Mesendoderm (in vitro differentiated cells): ENCODE measurements at regions not wholly inside any gene's neighbourhood (a gene's known extent, or its start where the extent isn't known, plus 50 kb on each side); places are given as distances from the start of the nearest gene placed in this dataset.

Source experiments
- DNase-seq: peaks from one replicate; pipeline ENCODE4 v3.0.0; 2013
- H2AK5ac ChIP-seq: 2 replicates; pipeline ENCODE4 v1.6.1; 2013; ENCODE audit warnings: low read length, inconsistent platforms
- H2BK120ac ChIP-seq: 2 replicates; pipeline ENCODE4 v1.6.1; 2013; ENCODE audit warnings: low read depth, mild to moderate bottlenecking, low read length, moderate library complexity, mixed read lengths
- H2BK15ac ChIP-seq: replicated peaks from 2 replicates; pipeline ENCODE4 v1.6.1; 2013; ENCODE audit warnings: low read depth, mild to moderate bottlenecking, moderate library complexity
- H2BK5ac ChIP-seq: 2 replicates; pipeline ENCODE4 v1.6.1; 2013; ENCODE audit warnings: low read length, inconsistent platforms
- H3K18ac ChIP-seq: 2 replicates; pipeline ENCODE4 v1.6.1; 2013; ENCODE audit warnings: mild to moderate bottlenecking, low read length, mixed read lengths
- H3K23ac ChIP-seq: one replicate; pipeline ENCODE4 v1.6.1; 2013; ENCODE audit warnings: low read length
- H3K27ac ChIP-seq: 2 replicates; pipeline ENCODE4 v1.5.1; 2013; ENCODE audit warnings: low read depth, mild to moderate bottlenecking, inconsistent platforms, low read length, moderate library complexity
- H3K27me3 ChIP-seq: 2 replicates; pipeline ENCODE4 v1.6.1; 2013; ENCODE audit warnings: low read length, control low read depth, mild to moderate bottlenecking, inconsistent platforms; ENCODE audit not compliant: insufficient read depth, poor library complexity
- H3K36me3 ChIP-seq: 2 replicates; pipeline ENCODE4 v1.6.1; 2013; ENCODE audit warnings: low read length, inconsistent platforms; ENCODE audit not compliant: control insufficient read depth, insufficient read depth
- H3K4ac ChIP-seq: one replicate; pipeline ENCODE4 v1.6.1; 2013; ENCODE audit warnings: low read depth, mild to moderate bottlenecking, low read length, moderate library complexity
- H3K4me1 ChIP-seq: 2 replicates; pipeline ENCODE4 v1.6.1; 2013; ENCODE audit warnings: low read depth, low read length, inconsistent platforms; ENCODE audit not compliant: control insufficient read depth
- H3K4me2 ChIP-seq: 2 replicates; pipeline ENCODE4 v1.6.1; 2013; ENCODE audit warnings: low read length
- H3K4me3 ChIP-seq: 2 replicates; pipeline ENCODE4 v1.5.1; 2013; ENCODE audit warnings: mild to moderate bottlenecking, low read length
- H3K56ac ChIP-seq: one replicate; pipeline ENCODE4 v1.6.1; 2013; ENCODE audit warnings: low read length
- H3K79me1 ChIP-seq: 2 replicates; pipeline ENCODE4 v1.6.1; 2013; ENCODE audit warnings: low read length, inconsistent platforms
- H3K79me2 ChIP-seq: 2 replicates; pipeline ENCODE4 v1.6.1; 2013; ENCODE audit warnings: mild to moderate bottlenecking, low read length; ENCODE audit not compliant: control insufficient read depth, insufficient read depth
- H3K9ac ChIP-seq: 2 replicates; pipeline ENCODE4 v1.6.1; 2013; ENCODE audit warnings: low read length, inconsistent platforms
- H4K5ac ChIP-seq: one replicate; pipeline ENCODE4 v1.6.1; 2013; ENCODE audit warnings: low read length
- H4K8ac ChIP-seq: one replicate; pipeline ENCODE4 v1.6.1; 2013; ENCODE audit warnings: low read depth, mild to moderate bottlenecking, control low read depth, low read length, moderate library complexity
- WGBS: extraction: QIAGEN DNeasy Blood & Tissue Kit; methylation state at CpG from one replicate; pipeline ENCODE4 v1.1.7; 2013; ENCODE audit warnings: low lambda C conversion rate, missing lambda C conversion rate; ENCODE audit not compliant: insufficient coverage; ENCODE audit errors: extremely low coverage; 5-methylcytosine and 5-hydroxymethylcytosine counted together

DNA sequence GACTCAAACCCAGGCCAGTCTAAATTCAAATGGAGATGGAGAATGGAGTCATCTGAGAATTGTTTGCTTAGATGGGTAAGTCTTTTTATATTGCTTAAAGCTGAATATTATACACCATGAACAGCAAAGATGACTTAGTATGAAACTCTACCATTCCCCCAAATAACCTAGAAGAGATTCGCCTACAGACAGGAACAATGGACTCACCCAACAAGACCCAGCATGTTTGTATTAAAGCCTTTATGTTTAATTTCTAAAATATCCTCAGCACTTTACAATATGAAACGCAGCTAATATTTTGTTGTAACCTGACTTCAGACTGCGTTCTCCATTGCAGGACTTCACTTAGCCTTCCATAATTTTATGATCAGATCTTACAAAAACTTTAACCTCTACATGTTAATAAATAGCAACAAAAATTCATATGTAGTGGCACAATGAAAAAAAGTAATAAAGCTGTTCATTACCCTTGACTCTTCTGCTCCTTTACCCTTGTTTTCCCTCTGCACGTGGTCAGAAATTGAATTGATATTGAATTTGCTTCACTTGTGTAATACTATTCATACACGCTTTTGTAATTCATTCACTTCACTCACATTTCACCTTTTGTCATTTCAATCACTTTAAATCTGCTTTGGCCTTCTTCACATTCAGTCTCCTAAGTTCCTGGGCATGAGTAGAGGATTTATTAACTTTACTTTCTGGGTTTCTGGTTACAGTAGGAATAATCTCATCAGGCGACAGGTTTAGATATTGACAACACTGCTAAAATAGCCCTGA lies 177.3 kb upstream of the PTBP2 start:
- no peak overlapping the region for H2AK5ac ChIP-seq
- H4K8ac ChIP-seq, result no peak overlapping the region
- H3K27ac ChIP-seq, result no peak overlapping the region
- H3K27me3 ChIP-seq, result no peaks in the 10 kb centered on the region
- no peaks in the 10 kb centered on the region for H3K4me1 ChIP-seq
- no peak overlapping the region for H3K18ac ChIP-seq
- H3K4me3 ChIP-seq, result no peak overlapping the region
- H4K5ac ChIP-seq, result no peak overlapping the region
- no peaks in the 10 kb centered on the region for H3K79me2 ChIP-seq
- H3K4ac ChIP-seq, result no peak overlapping the region
- no CpG with 5 or more reads among the region's 6 CpGs for WGBS
- H2BK120ac ChIP-seq, result no peak overlapping the region
- no peak for DNase-seq
- H3K9ac ChIP-seq, result no peak overlapping the region
- no peak overlapping the region for H3K56ac ChIP-seq
- H3K4me2 ChIP-seq, result no peak overlapping the region
- H3K36me3 ChIP-seq, result no peaks in the 10 kb centered on the region
- no peak overlapping the region for H3K23ac ChIP-seq
- H2BK15ac ChIP-seq, result no peak overlapping the region
- H3K79me1 ChIP-seq, result no peaks in the 10 kb centered on the region
- no peak overlapping the region for H2BK5ac ChIP-seq

DNA sequence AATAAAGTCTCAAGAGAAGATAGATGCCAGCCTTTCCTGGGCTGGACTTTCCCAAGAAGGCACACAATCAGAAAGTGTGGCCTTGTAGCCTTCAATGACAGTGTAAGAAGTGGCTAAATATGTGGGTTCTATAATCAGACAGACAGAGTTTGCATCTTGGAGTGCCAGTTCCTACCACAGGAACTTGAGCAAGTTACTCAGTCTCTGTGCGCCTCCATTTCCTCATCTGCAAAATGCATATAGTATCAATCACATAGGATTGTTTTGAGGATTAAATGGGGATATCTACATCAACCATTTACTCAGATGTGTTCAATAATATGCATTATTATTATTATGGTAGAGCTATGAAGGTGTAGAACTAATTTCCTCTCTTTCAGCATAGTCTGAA lies 176.8 kb upstream of the PTBP2 start:
- no peak overlapping the region for H3K56ac ChIP-seq
- DNase-seq, result no peak
- no peak overlapping the region for H3K18ac ChIP-seq
- H3K27me3 ChIP-seq, result no peaks in the 10 kb centered on the region
- no peaks in the 10 kb centered on the region for H3K36me3 ChIP-seq
- H3K4me1 ChIP-seq, result no peaks in the 10 kb centered on the region
- H3K4ac ChIP-seq, result no peak overlapping the region
- H4K8ac ChIP-seq, result no peak overlapping the region
- H3K79me1 ChIP-seq, result no peaks in the 10 kb centered on the region
- H2BK5ac ChIP-seq, result no peak overlapping the region
- no peak overlapping the region for H2AK5ac ChIP-seq
- H3K9ac ChIP-seq, result no peak overlapping the region
- no peak overlapping the region for H3K27ac ChIP-seq
- H2BK15ac ChIP-seq, result no peak overlapping the region
- H2BK120ac ChIP-seq, result no peak overlapping the region
- no peak overlapping the region for H3K23ac ChIP-seq
- H3K4me2 ChIP-seq, result no peak overlapping the region
- no peak overlapping the region for H3K4me3 ChIP-seq
- no peaks in the 10 kb centered on the region for H3K79me2 ChIP-seq
- no peak overlapping the region for H4K5ac ChIP-seq
- WGBS, result no CpG with 5 or more reads among the region's 1 CpG

DNA sequence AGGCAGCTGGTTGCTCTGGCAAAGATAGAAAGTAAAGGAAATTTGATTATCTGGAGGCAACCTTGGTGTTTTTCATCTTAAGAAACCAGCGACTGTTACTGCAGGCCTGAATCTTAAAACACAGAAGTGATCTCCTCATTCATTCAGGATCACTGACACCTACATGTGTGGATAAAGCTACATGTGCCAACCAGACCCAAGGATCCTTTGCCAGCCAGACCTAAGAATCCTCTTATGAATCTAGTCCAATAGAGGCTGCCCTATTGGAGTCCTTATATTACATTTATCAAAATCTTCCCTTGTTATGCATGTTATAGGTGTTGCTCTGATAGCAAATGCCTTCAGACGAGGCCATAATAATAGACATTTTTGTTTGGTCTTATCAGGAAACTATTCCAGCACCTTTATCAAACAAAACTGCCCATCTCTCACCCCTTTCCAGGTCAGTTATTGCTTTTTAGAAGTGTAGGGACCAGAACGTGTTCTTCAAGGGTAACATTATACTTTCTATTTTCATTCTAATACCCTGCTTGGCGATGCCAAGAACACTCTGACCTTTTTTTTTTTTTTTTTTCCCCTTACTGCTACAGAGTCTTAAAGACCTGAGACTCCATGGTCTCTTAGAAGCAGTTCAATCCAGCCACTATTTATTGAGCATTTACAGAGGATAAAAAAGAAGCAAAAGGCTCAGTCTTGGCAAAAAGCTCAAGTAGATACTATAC lies 175.5 kb upstream of the PTBP2 start:
- no peaks in the 10 kb centered on the region for H3K4me1 ChIP-seq
- no peak overlapping the region for H4K5ac ChIP-seq
- H3K27me3 ChIP-seq, result no peaks in the 10 kb centered on the region
- H3K27ac ChIP-seq, result no peak overlapping the region
- H3K18ac ChIP-seq, result no peak overlapping the region
- no peak overlapping the region for H3K23ac ChIP-seq
- no peak overlapping the region for H3K4ac ChIP-seq
- DNase-seq, result no peak
- H2AK5ac ChIP-seq, result no peak overlapping the region
- H4K8ac ChIP-seq, result no peak overlapping the region
- no peaks in the 10 kb centered on the region for H3K79me1 ChIP-seq
- H2BK15ac ChIP-seq, result no peak overlapping the region
- no peaks in the 10 kb centered on the region for H3K36me3 ChIP-seq
- H3K79me2 ChIP-seq, result no peaks in the 10 kb centered on the region
- no peak overlapping the region for H3K4me3 ChIP-seq
- H3K56ac ChIP-seq, result no peak overlapping the region
- no CpG with 5 or more reads among the region's 4 CpGs for WGBS
- no peak overlapping the region for H3K9ac ChIP-seq
- H3K4me2 ChIP-seq, result no peak overlapping the region
- H2BK120ac ChIP-seq, result no peak overlapping the region
- H2BK5ac ChIP-seq, result no peak overlapping the region

DNA sequence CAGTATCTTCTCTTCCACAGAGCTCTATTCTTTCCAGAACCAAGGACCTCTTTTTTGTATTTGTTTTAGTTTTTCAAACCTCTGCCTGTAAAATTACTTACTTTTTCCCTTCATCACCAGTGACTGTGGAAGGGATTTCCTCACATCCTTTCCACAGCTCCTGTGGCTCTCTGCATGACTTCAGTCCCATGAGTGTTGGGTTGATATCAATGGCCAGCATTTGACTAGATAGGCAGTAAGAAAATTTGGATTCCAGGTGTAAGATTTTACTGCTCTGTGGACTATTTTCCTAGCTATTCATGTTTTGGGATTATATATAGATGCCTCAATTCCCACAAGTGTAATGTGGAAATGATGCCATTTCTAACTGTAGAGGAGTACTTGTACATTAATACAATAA lies 171.5 kb upstream of the PTBP2 start:
- H2BK5ac ChIP-seq, result no peak overlapping the region
- H4K8ac ChIP-seq, result no peak overlapping the region
- no peaks in the 10 kb centered on the region for H3K79me1 ChIP-seq
- no peaks in the 10 kb centered on the region for H3K36me3 ChIP-seq
- no peak overlapping the region for H3K27ac ChIP-seq
- no peak overlapping the region for H3K4me3 ChIP-seq
- no peaks in the 10 kb centered on the region for H3K4me1 ChIP-seq
- H3K4ac ChIP-seq, result no peak overlapping the region
- H2BK120ac ChIP-seq, result no peak overlapping the region
- H2AK5ac ChIP-seq, result no peak overlapping the region
- no peak overlapping the region for H3K23ac ChIP-seq
- H3K79me2 ChIP-seq, result no peaks in the 10 kb centered on the region
- no peak overlapping the region for H3K18ac ChIP-seq
- no peak overlapping the region for H2BK15ac ChIP-seq
- no peak overlapping the region for H3K4me2 ChIP-seq
- no peaks in the 10 kb centered on the region for H3K27me3 ChIP-seq
- H3K56ac ChIP-seq, result no peak overlapping the region
- no peak overlapping the region for H4K5ac ChIP-seq
- no peak overlapping the region for H3K9ac ChIP-seq
- DNase-seq, result no peak

DNA sequence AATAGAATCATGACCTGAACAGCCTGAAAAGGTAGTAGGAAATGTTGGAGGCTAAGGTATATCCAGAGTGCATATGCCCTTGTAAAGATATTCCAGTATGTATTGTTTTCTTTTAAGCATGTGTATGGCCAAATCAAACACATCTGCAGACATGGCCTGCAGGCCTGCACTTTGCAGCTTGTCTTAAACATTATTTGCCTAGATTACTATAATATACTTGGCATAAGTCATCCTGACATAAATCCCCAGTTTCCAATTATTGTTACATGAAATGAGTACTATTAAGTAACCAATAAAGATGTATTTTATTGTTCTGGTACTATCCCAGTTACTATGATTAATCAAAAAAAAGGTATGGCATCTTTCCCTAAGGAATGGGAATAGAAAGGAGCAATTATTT lies 169.1 kb upstream of the PTBP2 start:
- Histone ChIP-seq H3K36me3 (no peaks in the 10 kb centered on the region), H3K23ac (no peak overlapping the region), H4K8ac (no peak overlapping the region), H3K27ac (no peak overlapping the region), H3K18ac (no peak overlapping the region), H3K4ac (no peak overlapping the region), H2BK15ac (no peak overlapping the region), H3K4me3 (no peak overlapping the region), H3K56ac (no peak overlapping the region), H3K79me1 (no peaks in the 10 kb centered on the region), H3K4me1 (no peaks in the 10 kb centered on the region), H2BK120ac (no peak overlapping the region), H3K27me3 (no peaks in the 10 kb centered on the region), H2AK5ac (no peak overlapping the region), H3K9ac (no peak overlapping the region), H3K79me2 (no peaks in the 10 kb centered on the region), H3K4me2 (no peak overlapping the region), H2BK5ac (no peak overlapping the region), H4K5ac (no peak overlapping the region)
- DNase-seq, result no peak

DNA sequence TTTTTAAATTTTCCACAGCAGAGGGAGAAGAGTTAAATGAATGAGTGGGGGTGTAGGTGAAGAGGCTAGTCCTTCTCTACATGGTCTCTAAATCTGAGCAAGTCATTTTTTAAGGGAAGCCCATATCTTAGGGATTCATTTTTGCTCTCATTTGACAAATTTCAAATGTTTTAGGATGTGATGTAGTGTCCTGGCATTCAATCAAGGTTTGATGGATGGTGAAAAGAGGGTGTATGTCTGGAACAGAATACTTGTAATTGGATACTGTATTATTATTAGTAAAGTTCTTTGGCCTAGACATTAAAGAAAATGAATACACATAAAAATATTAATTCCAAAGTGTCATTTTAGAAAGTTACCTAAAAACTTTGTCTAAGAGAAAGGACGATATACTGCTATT lies 167.8 kb upstream of the PTBP2 start:
- Histone ChIP-seq H3K18ac (no peak overlapping the region), H3K79me2 (no peaks in the 10 kb centered on the region), H3K4me3 (no peak overlapping the region), H3K27me3 (no peaks in the 10 kb centered on the region), H3K9ac (no peak overlapping the region), H4K5ac (no peak overlapping the region), H3K79me1 (no peaks in the 10 kb centered on the region), H3K4me1 (no peaks in the 10 kb centered on the region), H2BK120ac (no peak overlapping the region), H3K4ac (no peak overlapping the region), H2BK5ac (no peak overlapping the region), H3K36me3 (no peaks in the 10 kb centered on the region), H3K23ac (no peak overlapping the region), H2BK15ac (no peak overlapping the region), H3K56ac (no peak overlapping the region), H2AK5ac (no peak overlapping the region), H4K8ac (no peak overlapping the region), H3K4me2 (no peak overlapping the region), H3K27ac (no peak overlapping the region)
- WGBS, result no CpG with 5 or more reads among the region's 1 CpG
- no peak for DNase-seq
